Fibroblast of pulmonary artery (primary cell): ENCODE measurements at regions not wholly inside any gene's neighbourhood (a gene's known extent, or its start where the extent isn't known, plus 50 kb on each side); places are given as distances from the start of the nearest gene placed in this dataset.

ENCODE experiments used
- DNase-seq: peaks from one replicate; pipeline ENCODE4 v3.0.0-alpha.2; 2010; ENCODE audit warnings: low read depth
- H3K4me3 ChIP-seq: replicated peaks from 2 replicates; pipeline ENCODE4 v1.5.1; 2011; ENCODE audit warnings: low read depth, mild to moderate bottlenecking, control low read depth, low read length, moderate library complexity
- TF ChIP-seq, protein P1 (sequence below): IDR thresholded peaks from 2 replicates; pipeline ENCODE4 v1.5.1; 2011; ENCODE audit warnings: mild to moderate bottlenecking, control low read depth, low read length, inconsistent platforms; ENCODE audit errors: missing control alignments

DNA sequence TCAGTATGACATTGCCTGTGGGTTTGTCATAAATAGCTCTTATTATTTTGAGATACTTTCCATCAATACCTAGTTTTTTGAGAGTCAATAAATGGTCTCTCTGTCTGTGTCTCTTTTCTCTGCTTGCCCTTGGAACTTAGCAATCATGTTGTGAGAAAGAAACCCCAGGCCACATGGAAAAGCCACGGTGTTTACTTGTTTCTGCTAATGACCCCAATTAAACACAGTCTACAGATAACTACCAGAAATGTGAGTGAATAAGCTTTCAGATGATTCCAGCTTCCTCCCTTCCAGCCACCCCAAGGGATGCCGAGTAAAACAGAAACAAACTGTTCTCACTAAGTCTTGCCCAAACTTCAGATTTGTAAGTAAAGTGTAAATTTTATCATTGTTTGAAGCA lies 584.9 kb downstream of the MAT2B start:
- no peak overlapping the region for H3K4me3 ChIP-seq
- TF ChIP-seq, protein P1, sequence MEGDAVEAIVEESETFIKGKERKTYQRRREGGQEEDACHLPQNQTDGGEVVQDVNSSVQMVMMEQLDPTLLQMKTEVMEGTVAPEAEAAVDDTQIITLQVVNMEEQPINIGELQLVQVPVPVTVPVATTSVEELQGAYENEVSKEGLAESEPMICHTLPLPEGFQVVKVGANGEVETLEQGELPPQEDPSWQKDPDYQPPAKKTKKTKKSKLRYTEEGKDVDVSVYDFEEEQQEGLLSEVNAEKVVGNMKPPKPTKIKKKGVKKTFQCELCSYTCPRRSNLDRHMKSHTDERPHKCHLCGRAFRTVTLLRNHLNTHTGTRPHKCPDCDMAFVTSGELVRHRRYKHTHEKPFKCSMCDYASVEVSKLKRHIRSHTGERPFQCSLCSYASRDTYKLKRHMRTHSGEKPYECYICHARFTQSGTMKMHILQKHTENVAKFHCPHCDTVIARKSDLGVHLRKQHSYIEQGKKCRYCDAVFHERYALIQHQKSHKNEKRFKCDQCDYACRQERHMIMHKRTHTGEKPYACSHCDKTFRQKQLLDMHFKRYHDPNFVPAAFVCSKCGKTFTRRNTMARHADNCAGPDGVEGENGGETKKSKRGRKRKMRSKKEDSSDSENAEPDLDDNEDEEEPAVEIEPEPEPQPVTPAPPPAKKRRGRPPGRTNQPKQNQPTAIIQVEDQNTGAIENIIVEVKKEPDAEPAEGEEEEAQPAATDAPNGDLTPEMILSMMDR, result no peak
- DNase-seq, result no peak

DNA sequence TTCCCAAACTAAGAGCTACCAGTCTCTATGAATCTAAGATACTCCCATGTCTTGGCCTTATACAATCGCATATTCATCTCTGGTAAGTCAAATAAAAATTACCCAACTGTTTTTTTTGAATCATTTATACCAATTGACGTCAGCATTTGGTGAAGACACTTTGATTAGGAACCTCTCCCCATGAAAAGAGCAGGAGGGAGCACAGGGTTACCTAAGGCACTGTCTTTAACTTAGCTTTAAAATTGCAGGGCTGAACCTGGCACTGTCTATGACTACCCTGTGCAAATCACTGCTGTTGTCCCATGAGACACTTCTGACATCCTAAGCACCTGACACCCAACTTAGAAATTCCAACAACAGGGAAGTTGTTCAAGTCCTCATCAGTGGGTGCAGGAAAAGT lies 586.4 kb downstream of the MAT2B start:
- no peak for DNase-seq
- TF ChIP-seq, protein P1, result no peak

DNA sequence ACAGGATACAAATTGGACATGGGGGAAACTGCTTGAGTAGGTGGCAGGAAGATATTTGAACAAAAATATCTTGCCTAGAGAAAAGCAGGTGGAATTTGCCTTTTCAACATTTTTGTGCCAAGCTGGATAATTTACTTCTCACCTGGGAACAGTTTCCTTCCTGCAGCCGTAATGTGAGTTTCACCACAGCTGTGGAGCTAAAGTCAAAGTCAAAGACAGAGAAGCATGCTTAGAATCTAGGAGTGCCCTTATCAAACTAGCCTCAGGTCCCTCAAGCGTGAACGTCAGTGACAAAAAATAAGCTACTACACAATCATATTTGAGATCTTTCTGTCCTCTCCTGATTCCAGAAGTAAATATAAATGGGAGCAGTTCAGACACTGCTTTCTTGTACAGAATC lies 588.9 kb downstream of the MAT2B start:
- DNase-seq, result no peak
- no peak overlapping the region for H3K4me3 ChIP-seq
- TF ChIP-seq, protein P1, result no peak

More for the DNA sequence above, 586.4 kb downstream of the MAT2B start:
- no peak overlapping the region for H3K4me3 ChIP-seq

DNA sequence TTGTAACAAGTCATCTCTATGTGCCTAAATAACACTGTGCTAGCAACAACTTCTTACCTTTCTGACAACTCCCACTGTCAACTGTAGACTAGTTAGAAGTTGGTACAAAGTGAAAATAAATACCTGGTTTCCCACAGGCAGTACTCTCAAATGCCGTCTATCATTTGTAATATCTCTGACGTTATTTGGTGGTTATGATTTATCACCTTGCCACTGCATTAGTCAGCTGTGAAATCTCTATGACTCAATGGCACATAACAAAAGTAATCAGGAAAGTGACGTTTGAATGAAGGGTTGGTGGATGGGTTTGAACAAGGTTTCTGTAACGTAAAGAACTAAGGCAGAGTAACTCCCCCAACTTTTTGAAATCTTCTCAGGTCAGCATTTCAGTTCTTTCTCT lies 592.3 kb downstream of the MAT2B start:
- DNase-seq, result peak; percentile 61
- TF ChIP-seq, protein P1, result no peak
- H3K4me3 ChIP-seq, result no peak overlapping the region

DNA sequence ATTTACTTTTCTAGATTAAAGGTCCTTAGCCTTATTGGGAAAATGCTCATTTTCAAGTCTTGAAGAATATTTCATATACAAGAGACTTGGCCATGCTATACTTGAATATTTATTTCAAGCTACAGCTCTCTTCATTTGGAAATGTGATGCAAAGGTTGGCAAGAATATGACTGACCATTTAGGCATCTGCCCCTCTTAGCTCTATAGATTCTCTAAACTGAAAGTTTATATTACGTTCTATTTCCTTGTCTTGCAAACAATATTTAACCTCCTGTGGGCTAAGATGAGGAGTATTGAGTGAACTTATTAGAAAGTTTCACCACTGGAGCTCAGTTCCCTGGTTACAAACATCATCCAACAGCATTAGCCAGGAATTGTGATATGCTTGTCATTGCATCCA lies 593.1 kb downstream of the MAT2B start:
- TF ChIP-seq, protein P1, result no peak

DNA sequence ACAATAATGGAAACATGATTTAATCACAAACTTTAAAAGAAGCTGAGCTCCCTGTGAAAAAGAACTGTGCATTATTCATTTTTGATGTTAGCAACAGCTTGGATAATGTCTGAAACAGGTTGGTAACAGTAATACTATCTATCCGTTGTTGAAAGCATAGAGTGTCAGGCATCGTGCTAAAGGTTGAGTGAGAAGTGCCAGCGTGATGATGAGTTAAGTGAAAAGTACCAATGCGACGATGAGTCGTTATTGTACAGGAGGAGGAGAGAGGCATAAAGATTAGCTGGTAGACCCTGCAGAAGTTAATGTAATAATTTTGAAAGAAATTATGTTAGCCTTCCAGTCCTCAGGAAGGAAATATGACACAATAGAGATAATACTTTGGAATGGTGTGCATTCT lies 593.6 kb downstream of the MAT2B start:
- TF ChIP-seq, protein P1, result no peak
- peak; percentile 33 for DNase-seq
- no peak overlapping the region for H3K4me3 ChIP-seq

More for the DNA sequence above, 593.1 kb downstream of the MAT2B start:
- DNase-seq, result no peak
- no peak overlapping the region for H3K4me3 ChIP-seq

DNA sequence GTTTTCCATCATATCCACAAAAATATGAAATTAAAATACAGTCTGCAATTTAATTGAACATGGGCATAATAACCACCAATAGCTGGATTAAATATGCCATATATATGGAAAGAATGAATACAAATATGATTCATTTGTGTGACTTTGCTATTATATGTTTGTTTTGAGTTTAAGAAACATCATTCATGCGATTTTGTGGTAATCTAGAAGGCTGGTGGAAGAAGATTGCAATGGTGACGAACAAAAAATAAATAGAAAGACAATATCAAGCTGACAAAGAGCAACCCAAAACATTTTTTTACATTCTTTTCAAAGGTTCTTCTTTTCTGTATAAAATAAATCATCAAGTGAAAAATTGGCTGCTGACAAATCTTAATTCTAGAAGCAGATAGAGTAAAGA lies 610.0 kb downstream of the MAT2B start:
- no peak for DNase-seq
- no peak overlapping the region for H3K4me3 ChIP-seq
- TF ChIP-seq, protein P1, result no peak
